Activated naive CD4-positive, alpha-beta T cell treated with anti-CD3 and anti-CD28 coated beads, Interleukin-2, amount 50 U/mL, for 72 hours (primary cell): ENCODE measurements at regions not wholly inside any gene's neighbourhood (a gene's known extent, or its start where the extent isn't known, plus 50 kb on each side); places are given as distances from the start of the nearest gene placed in this dataset.

ENCODE experiments used
- ATAC-seq, 2 donors: fragments of 150-1000 bp; cut with Tn5 transposase; 2 replicates each; pipeline ENCODE4 v1.10.0; 2021; ENCODE audit warnings: mild to moderate bottlenecking in 2 of 2, moderate library complexity in 2 of 2
- DNase-seq, 2 donors: peaks; one replicate each; pipeline ENCODE4 v3.0.0; 2021 to 2022; ENCODE audit warnings: low spot score in 2 of 2
- H3K27ac Mint-ChIP-seq, 2 donors: one replicate each; pipeline ENCODE4 v1.8.0; 2022; ENCODE audit warnings: mild to moderate bottlenecking in 2 of 2, mixed read lengths in 2 of 2
- H3K36me3 Mint-ChIP-seq, 2 donors: one replicate each; pipeline ENCODE4 v1.8.0; 2022; ENCODE audit warnings: mixed read lengths in 2 of 2
- H3K9me3 Mint-ChIP-seq, 2 donors: one replicate each; pipeline ENCODE4 v1.8.0; 2022; ENCODE audit warnings: mixed read lengths in 2 of 2

DNA sequence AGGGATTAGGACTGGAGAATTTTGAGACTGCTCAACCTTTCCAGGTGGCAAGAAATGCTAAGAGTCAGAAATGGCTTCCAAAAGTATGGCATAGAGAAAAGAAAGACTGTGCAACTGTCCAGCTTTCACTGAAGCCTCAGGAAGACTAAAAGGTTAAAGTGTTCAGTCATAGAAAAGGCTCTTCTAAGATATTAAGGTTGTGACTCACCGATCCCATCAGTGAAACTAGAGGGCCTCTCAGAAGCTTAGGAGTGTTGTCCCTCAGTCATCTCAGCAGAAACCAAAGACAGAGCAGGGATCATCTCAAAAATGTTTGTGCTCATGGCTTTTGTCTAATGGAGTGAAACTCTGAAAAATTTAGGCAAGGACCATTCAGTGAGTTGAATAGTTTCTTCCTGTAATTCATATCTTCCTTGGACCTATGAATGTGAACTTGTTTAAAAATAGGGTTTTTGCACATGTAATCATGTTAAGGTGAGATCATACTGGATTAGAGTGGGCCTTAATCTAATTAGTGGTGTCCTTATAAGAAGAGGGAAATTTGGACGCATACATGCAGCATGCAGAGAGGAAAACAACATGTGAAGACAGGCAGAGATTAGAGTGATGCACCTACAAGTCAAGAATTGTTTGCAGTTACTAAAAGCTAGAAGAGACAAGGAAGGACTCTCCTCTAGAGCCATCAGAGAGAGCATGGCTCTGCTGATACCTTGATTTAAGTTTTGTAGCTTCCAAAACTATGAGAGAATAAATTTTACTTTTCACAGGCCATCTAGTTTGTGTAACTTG lies 71.3 kb downstream of the RPE65 start:
- no peak for DNase-seq
- no peak for ATAC-seq
- Mint-ChIP-seq H3K27ac (no peak overlapping the region), H3K9me3 (peaks cover 0 to 6% of the 10 kb centered on the region in 2 donors), H3K36me3 (no peaks in the 10 kb centered on the region)

DNA sequence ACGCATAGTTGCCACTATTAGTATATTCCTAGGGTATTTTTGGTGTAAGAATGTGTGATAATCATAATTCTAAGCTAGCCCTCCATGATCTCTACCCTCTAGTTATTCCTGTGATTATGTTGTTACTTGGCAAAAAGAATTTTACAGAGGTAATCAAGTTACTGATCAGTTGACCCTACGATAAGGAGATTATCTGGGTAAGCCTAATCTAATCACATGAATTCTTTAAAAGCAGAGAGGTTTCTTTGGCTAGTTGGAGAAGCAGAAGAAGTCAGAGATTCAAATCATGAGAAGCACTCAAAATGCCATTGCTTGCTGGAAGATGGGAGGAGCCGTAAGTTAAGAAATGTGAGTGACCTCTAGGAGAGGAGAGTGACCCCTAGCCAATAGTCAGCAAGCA lies 72.7 kb downstream of the RPE65 start:
- Mint-ChIP-seq H3K9me3 (peaks cover 0 to 6% of the 10 kb centered on the region in 2 donors), H3K27ac (no peak overlapping the region), H3K36me3 (no peaks in the 10 kb centered on the region)
- no peak for DNase-seq
- no peak for ATAC-seq

DNA sequence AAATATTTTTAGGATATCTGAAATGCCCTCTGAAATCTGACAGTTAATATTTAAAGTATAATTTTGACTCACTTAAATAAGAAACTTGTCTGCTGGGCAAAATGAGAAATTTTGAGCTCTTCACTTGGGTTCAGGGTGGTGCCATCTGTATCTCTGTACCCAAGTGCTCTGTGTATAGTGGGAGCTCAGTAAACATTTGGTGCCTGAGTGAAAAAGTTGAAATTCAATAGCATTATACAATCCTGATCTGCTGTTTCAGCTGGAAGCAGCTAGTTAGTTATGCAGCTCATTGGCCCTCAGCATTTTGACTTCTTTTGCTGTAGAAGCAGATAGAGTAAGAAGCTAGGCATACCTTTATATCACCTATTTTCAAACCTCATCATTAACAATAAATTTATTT lies 73.3 kb downstream of the RPE65 start:
- Mint-ChIP-seq H3K36me3 (no peaks in the 10 kb centered on the region), H3K27ac (no peak overlapping the region), H3K9me3 (peaks cover 0 to 6% of the 10 kb centered on the region in 2 donors)
- DNase-seq (no peak), ATAC-seq (no peak)

DNA sequence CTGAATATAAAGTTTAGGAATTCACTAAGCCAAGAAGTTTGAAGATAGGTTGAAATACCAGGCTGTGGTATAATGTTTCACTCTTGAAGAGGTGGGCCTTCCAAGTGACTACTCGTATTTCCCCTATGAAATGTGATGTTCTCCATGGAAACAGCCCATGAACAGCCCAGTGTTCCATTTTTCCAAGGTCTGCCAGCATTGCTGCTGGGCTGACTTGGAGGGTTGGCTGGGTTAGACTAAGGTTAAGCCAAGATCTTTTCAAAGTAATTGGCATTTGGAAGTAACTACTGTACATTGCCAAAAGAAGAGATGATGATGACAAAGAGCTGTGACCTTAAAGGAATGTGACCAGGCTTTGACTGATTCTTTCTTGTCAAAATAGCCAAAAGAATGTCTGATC lies 73.8 kb downstream of the RPE65 start:
- Mint-ChIP-seq H3K9me3 (peaks cover 0 to 6% of the 10 kb centered on the region in 2 donors), H3K27ac (no peak overlapping the region), H3K36me3 (no peaks in the 10 kb centered on the region)
- no peak for DNase-seq
- ATAC-seq: no peak

DNA sequence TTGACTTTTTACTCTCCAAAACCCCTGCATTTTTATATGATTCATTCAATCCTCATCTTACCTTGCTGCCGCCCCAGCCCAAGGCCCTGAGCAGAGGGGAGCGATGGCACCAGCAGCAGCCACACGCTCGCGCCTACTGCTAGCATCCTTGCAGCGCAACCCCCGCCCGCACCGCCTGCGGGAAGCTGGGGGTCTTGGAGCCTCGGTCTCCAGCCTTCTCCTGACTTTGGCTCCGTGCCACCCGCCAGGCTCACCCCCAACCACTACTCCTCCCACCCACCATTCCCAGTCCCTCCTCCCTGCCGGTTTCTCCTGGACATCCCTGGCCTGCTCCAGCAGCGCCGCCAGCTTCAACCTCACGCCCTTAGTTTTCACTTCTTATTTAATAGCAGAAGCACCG lies 76.6 kb downstream of the RPE65 start:
- no peak for ATAC-seq
- Mint-ChIP-seq H3K9me3 (peaks cover 0 to 3% of the 10 kb centered on the region in 2 donors), H3K27ac (no peak overlapping the region), H3K36me3 (no peaks in the 10 kb centered on the region)
- DNase-seq: no peak

DNA sequence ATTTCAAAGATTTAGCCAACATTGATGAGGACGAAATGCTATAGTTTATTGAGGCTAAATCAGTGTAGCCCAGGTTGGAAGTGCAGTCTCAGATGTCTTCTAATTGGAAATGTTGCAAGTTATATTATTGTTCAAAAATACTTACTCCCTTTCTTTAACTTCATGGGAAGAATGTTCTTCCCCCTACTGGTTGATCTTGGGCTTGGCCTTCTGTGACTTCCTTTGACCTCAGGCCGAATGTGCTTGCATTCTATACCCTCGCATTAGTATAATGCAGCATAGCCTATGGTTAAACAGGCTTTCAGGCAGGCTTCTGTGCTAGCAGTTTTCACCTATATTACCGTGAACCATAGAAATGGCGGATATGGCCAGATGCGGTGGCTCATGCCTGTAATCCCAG lies 77.3 kb downstream of the RPE65 start:
- Mint-ChIP-seq H3K36me3 (no peaks in the 10 kb centered on the region), H3K9me3 (peaks cover 0 to 3% of the 10 kb centered on the region in 2 donors), H3K27ac (no peak overlapping the region)
- ATAC-seq (no peak), DNase-seq (no peak)

DNA sequence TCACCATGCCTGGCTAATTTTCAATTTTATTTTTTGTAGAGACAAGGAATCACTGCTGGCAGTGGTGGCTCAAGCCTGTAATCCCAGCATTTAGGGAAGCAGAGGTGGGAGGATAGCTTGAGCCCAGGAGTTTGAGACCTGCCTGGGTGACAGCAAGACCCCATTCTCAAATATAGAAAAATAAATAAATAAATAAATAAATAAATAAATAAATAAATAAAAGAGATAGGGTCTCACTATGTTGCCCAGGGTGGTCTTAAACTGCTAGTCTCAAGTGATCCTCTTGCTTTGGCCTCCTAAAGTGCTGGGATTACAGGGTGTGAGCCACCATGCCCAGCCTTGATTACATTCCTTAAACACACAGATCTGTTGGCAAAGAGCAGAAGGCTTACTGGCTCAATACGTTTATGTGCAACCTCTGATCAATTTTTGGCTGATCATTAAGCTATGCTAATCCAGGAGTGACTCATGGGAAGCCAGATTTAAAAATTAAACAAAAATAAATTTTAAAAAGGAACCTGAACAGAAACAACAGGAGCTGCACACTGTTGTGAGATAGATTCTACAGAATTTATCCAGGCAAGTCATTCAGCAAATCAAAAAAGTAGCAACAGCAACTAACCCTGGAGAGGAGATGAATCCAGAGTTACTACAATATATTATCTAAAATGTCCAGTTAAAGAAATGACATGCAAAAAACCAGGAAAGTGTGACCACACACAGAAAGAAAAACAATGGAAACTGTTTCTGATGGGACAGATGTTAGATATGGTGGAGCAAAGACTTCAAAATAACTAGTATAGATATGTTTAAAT lies 79.4 kb downstream of the RPE65 start:
- Mint-ChIP-seq H3K9me3 (peaks cover 0 to 3% of the 10 kb centered on the region in 2 donors), H3K36me3 (no peaks in the 10 kb centered on the region), H3K27ac (no peak overlapping the region)
- ATAC-seq (no peak), DNase-seq (no peak)

DNA sequence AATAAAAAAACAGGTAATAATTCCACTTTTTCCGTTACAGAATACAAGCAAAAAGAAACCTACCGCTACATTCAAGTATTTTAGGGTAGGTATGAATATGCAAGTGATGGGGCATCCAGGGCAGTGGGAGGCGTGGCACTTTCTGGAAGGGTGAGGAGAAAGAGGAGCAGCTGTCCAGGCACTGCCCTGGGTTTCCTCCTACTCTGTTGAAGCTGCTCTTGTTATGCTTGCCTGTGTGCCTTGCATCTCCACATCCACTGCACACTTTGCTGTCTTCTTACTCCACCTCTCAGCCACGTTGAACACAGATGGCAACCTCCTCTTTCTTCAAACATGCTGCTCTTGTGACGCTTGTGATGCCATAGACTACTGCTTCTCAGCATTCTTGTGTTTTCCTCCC lies 83.2 kb downstream of the RPE65 start:
- Mint-ChIP-seq H3K36me3 (no peaks in the 10 kb centered on the region), H3K9me3 (peaks cover 0 to 6% of the 10 kb centered on the region in 2 donors), H3K27ac (no peak overlapping the region)
- no peak for DNase-seq
- no peak for ATAC-seq

DNA sequence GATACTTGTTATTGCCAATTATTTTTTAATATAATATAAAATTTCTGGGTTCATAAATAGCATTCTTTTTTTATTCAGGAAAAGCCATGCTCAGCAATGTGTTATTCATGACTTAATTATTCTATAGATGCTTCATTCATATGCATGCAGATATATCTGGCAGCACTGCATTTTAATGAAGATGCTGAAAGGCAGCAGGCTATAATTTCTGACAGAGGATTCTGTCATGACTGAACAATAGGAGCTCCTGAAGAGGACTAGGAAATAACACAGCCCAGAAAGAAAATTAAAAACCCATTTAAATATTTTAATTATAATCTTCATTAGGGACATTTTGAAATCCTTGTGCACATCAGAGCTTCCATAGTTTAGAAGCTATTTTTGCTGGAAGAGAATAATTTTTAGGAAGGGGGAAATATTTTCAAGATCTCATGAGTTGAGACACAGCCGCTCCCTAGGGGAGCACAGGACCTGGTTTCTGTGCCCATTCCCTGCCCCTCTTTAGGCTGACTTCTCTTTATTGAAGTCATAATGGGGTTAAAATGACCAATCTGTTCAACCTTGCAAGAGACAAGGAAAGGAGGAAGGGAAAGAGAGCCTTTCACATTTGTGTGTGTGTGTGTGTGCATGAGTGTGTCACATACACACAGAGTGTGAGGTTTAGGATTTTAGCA lies 83.9 kb downstream of the RPE65 start:
- DNase-seq: no peak
- Mint-ChIP-seq H3K9me3 (peaks cover 0 to 6% of the 10 kb centered on the region in 2 donors), H3K36me3 (no peaks in the 10 kb centered on the region), H3K27ac (no peak overlapping the region)
- no peak for ATAC-seq

DNA sequence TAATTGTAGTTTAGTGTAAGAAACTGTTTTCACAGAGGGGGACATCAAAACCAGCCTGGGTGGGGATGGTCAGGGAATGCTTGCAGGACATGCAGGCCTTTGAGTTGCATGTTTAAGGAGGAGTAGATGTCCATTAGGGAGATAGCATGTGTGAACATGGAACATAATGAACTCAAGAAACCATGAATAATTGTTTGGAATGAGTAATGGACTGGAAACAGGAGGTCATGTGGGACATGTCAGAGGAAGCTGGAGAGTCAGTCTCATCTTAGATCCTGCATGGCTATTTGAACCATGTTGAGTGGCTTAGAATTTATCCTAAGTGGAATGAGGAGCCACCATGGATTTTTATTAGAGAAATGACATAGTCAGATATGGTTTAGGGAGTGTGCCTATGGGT lies 86.4 kb downstream of the RPE65 start:
- H3K27ac Mint-ChIP-seq: no peak overlapping the region
- H3K36me3 Mint-ChIP-seq: no peaks in the 10 kb centered on the region
- peaks cover 3 to 6% of the 10 kb centered on the region in 2 donors for H3K9me3 Mint-ChIP-seq
- DNase-seq (no peak), ATAC-seq (no peak)

DNA sequence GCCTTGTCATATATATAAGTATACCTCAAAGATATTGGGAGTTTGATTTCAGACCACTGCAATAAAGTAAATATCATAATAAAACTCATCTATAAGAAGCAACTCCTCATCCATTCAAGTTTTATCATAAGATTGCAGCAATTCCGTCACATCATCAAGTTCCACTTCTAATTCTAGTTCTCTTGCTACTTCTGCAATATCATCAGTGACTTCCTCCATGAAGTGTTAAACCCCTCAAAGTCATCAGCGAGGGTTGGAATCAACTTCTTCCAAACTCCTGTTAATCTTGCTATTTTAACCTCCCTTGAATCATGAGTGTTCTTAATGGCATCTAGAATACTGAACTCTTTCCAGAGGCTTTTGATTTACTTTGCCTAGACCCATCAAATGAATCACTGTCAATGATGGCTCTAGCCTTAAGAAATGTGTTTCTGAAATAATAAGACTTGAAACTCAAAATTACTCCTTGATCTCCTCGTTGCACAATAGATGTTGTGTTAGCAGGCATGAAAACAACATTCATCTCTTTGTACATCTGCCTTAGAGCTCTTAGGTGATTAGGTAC lies 88.3 kb downstream of the RPE65 start:
- Mint-ChIP-seq H3K9me3 (peaks cover 6% of the 10 kb centered on the region in 2 donors), H3K36me3 (no peaks in the 10 kb centered on the region), H3K27ac (no peak overlapping the region)
- no peak for ATAC-seq
- no peak for DNase-seq

DNA sequence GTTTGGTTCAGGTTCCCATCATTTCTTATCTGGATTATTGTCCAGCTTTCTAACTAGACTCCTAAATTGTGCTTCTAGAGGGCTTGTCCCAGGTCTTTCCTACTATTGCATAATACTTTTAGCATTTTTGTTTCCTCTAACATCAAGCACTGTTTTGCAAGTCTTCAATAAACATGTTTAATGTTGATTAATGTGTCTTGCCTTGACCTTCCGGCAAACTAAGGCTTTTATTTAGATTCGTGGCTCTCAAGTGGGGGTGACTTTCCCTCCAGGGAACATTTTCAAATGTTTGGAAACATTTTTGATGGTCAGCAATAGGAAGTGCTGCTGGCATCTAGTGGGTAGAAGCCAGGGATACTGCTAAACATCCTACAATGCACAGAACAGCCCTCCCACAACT lies 90.7 kb downstream of the RPE65 start:
- Mint-ChIP-seq H3K27ac (no peak overlapping the region), H3K36me3 (no peaks in the 10 kb centered on the region), H3K9me3 (peaks cover 6% of the 10 kb centered on the region in 2 donors)
- no peak for ATAC-seq
- no peak for DNase-seq

DNA sequence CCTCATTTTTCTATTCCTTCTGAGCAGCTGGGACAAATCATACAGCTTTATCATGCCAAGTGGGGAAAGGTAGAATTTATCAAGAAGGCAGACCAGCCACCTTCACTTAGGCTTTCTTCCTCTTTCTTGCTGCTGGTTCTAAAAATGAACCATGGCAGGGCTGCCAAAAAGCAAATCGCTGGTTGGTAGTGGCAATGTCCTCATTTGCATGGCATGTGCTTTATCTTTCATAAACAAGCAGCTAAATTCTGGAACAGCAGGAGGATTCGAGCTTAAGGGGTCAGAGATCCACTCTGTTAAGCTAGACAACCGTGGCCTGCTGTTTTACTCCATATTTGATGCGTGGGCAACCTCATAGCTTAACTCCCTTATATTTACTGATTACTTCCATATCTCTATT lies 91.3 kb downstream of the RPE65 start:
- ATAC-seq (no peak), DNase-seq (no peak)
- Mint-ChIP-seq H3K27ac (no peak overlapping the region), H3K36me3 (no peaks in the 10 kb centered on the region), H3K9me3 (peaks cover 4 to 6% of the 10 kb centered on the region in 2 donors)

DNA sequence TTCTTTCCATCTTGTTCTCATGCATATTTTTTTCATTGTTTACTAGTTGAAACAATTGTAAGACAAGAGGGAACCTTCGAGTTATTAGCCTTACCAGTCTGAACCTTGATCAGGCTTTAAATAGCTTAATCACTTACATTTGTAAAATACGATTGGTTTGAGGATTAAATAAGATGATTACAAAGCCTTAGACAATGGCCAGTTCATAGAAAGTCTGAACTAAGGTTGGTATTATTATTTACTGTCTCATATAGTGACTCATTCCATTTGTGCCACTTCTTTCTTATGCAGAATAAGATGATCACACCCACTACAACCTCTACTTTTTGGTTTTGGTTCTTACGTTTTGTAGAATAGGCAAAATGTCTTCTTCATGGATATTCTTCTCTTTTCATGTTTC lies 94.1 kb downstream of the RPE65 start:
- Mint-ChIP-seq H3K36me3 (no peaks in the 10 kb centered on the region), H3K9me3 (peaks cover 0 to 6% of the 10 kb centered on the region in 2 donors), H3K27ac (no peak overlapping the region)
- ATAC-seq: no peak
- DNase-seq: no peak

DNA sequence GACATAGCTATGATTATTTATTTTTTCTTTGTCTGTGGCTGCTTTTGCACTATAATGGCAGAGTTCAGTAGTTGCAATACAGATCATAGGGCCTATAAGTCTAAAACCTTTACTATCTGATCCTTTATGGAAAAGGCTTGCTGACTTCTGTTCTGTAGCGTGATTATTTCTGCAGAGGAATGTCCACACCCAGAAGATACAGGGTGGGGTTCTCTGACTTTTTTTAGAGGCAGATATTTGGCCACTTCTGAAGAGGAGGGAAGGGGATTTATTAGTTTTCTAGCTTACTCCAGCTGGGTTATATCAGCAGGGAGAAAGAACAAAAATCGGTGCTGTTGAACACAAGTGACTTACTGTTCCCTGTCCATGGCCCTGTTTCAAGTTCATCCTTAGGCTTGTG lies 97.6 kb downstream of the RPE65 start:
- DNase-seq: no peak
- no peak for ATAC-seq

DNA sequence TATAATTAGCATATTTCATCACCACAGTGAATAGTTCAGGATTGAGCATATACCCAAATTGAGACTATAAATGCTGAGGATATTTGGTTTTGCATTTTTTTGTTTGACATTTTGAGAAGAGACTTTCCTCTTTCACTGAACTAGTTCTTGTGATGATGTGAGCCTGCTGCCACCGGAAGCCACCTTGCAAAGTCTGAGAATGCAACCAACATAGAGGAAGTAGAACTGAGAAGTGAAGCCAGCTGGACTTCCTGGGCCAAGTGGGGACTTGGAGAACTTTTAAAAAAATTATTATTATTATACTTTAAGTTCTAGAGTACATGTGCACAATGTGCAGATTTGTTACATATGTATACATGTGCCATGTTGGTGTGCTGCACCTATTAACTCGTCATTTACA lies 102.3 kb downstream of the RPE65 start:
- no peak overlapping the region for H3K27ac Mint-ChIP-seq
- ATAC-seq (no peak), DNase-seq (no peak)
- H3K9me3 Mint-ChIP-seq: peaks cover 5 to 8% of the 10 kb centered on the region in 2 donors
- peaks cover 0 to 7% of the 10 kb centered on the region in 2 donors for H3K36me3 Mint-ChIP-seq

More for the DNA sequence above, 97.6 kb downstream of the RPE65 start:
- Mint-ChIP-seq H3K27ac (no peak overlapping the region), H3K36me3 (peaks cover 0 to 7% of the 10 kb centered on the region in 2 donors), H3K9me3 (peaks cover 8% of the 10 kb centered on the region in 2 donors)
